Forelimb muscle (tissue), 1 donor: ENCODE measurements at regions not wholly inside any gene's neighbourhood (a gene's known extent, or its start where the extent isn't known, plus 50 kb on each side); places are given as distances from the start of the nearest gene placed in this dataset.
"Not testable (repeated sequence)": the region's sequence is repeated elsewhere in the genome, so short reads cannot be mapped to it uniquely, and the experiment has no call there.

Experiments
- DNase-seq: peaks from one replicate; pipeline ENCODE4 v3.0.0-alpha.2; 2013; ENCODE audit warnings: low read depth

GRCh38 chr5:2382776-2383697 lies 368.4 kb downstream of the IRX2 start:
- DNase-seq, result no peak

GRCh38 chr5:2381861-2382260 lies 369.6 kb downstream of the IRX2 start:
- no peak for DNase-seq

- DNase-seq, result no peak
These were observed 370.4 kb downstream of the IRX2 start for GRCh38 chr5:2381070-2381469.

DNA sequence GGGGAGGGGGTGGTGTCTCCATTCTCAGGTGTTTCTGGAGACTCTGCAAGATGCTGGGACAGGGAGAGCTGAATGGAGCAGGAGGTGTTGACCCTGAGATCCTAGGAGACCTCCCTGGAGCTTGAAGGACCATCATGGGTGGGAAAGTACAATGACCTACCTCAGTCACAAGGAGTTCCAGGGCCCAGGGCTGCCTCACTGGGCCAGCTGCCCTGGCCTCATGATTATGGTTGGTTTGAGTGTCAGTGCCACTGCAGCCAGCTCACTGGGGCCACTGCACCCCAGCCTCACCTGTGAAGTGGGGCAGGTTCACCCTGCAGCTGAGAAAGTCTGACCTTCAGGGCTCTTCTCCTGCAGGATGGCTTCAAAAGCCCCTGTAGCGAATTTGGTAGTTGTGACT lies 372.5 kb downstream of the IRX2 start:
- DNase-seq, result no peak

- DNase-seq, result no peak
These were observed 373.4 kb downstream of the IRX2 start for GRCh38 chr5:2378108-2378507.

GRCh38 chr5:2376486-2376885 lies 375.0 kb downstream of the IRX2 start:
- DNase-seq, result no peak

DNA sequence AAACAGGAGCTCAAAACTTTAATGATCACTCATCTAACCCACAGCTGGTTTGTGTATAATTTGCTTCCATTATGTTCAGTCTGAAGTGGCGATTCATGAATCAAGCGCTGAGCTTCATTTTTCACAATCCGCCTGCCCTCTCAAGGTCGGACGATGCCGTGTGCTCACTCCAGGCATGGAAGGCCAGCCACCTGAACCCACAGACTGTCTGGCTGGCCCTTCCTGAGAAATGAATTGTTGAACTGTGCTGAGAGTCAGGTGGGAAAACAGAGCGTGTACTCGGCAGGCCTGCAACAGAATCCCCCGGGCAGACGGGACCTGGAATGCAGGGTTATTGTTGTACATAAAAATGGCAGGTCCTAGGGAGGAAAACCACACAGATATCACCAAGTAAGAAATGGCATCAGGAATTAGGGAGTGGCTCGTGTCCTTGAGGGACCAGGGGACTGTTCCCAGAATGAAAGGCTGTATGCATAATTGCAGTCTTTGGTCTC lies 375.7 kb downstream of the IRX2 start:
- DNase-seq, result no peak

DNA sequence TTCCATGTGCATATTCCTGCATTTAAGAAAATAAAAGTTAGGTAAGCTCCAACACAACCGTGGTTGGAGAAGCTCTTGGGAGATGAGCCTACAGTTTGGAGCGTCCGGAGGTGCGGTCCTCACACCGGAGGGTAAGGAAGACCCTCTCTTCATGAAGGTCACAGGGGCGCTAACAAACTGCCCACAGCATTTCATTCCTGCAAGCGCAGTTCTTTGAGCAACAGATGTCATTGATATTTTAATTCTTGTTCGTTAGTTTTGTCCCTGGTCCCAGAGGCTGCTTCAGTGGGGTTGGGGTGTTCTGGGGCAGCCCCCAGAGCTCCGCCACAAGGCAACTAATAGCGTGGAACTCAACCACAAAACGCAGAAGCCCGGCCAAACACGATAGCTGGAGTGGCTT lies 376.2 kb downstream of the IRX2 start:
- DNase-seq, result no peak

- no peak for DNase-seq
These were observed 376.8 kb downstream of the IRX2 start for GRCh38 chr5:2374703-2375102.

- DNase-seq, result no peak
These were observed 377.8 kb downstream of the IRX2 start for GRCh38 chr5:2373631-2374030.

DNA sequence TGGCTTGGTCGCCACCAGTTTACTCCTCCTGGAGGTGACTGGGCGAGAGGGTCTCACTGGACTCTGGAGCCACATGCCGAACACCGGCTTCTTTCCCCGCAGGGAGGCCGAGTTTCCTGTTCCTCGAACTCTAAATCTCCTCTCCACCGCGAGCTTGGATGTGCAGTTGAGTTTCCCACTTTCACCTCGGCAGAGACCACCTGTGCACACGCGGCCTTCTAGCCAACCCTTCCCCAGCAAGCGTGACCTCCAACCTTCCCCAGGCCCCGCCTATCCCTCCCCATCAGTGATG lies 380.1 kb downstream of the IRX2 start:
- DNase-seq, result no peak

DNA sequence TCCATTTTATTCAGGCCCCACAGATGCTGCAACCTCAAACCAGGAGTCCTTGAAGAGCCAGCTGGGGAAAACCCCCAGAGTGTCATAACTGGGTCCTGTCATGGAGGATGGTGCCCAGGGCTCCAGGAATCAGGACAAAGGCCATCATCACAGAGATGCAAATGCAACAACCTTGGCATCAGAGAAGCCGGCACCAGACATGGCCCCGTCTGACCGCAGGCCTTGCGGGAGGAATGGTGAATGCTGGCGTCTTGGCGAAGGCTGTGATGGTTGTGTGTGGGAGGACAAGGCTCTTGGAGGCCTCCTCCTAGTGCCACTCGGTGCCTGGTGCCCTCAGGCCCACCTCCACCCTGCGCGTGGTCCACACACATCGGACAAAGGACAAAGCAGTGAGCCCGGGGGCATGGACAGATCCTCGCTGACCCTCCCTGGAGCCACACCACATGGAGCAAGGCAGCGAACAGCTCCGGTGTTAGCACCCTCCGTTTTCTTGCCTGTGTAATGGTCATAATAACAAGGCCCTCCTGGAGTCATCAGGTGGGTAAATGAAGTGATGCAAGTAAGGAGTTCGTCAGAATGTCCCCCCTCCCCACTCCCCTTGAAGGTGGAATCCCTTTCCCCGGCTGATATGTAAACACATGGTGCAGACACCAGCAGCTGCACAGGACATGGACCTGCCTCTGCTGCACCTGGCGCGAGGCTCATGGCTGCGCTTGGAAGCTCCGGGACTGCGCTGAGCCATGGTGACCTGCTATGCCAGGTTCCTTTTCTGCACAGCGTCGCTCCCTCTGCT lies 380.7 kb downstream of the IRX2 start:
- no peak for DNase-seq

DNA sequence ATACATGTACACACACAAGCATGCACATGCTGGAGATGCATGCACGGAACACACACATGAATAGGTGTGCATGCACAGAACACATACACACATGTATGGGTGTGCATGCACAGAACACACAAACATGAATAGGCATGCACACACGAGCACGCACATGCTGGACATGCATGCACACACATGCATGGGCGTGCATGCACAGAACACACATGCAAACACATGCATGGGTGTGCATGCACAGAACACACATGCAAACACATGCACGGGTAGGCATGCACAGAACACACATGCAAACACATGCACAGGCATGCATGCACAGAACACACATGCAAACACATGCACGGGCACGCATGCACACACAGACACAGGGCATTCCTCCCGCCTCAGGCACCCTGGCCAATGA lies 382.3 kb downstream of the IRX2 start:
- DNase-seq, result no peak

- no peak for DNase-seq
These were observed 384.7 kb downstream of the IRX2 start for GRCh38 chr5:2366816-2367215.

GRCh38 chr5:2357309-2357708 lies 394.2 kb downstream of the IRX2 start:
- DNase-seq, result no peak

DNA sequence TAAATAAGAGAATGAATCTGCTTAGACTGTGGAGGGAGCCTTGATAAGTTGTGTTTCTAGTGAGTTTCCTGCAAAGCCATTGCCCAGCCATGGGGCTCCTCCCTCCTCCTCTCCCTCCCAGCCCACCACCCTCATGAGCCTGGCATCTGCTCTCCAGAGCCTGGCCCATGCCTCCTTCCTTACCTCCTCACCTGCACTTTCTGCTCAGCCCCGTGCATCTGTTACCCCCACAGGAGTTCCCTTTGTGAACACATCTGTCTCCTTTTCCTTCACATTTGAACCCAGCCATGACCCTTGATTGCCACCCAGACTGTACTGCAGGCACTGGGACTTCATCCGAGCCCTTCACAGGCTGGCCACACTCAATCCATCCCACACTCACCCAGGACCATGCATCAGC lies 395.6 kb downstream of the IRX2 start:
- no peak for DNase-seq

DNA sequence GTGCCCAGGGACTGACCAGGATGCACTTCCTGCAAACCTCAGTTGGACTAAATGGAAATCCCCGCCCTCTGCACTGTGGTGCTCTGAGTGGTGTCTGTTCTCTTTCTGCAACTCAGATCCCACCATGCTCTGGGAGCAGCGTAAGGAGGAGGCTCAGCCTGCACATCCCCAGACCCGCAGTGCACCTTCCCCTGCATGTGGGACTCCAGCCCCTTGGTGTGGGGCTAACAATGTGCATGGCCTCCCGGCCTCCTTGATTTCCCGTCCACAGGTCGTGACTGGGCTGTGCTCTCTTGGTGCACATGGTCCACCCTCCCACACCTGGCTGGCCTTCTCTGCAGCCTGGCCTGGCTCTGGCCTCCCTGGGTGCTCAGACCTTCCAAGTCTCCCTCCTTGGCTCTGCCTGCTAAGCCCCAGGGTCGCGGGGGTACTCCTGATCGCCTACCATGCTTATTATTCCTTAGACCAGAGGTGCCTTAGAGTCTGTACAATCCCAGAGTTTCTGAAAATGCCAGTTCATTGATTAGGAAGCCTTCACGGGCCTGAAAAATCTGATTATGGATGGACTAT lies 397.5 kb downstream of the IRX2 start:
- no peak for DNase-seq

GRCh38 chr5:2353211-2353610 lies 398.3 kb downstream of the IRX2 start:
- no peak for DNase-seq

- DNase-seq, result no peak
These were observed 399.2 kb downstream of the IRX2 start for GRCh38 chr5:2352101-2352861.

DNA sequence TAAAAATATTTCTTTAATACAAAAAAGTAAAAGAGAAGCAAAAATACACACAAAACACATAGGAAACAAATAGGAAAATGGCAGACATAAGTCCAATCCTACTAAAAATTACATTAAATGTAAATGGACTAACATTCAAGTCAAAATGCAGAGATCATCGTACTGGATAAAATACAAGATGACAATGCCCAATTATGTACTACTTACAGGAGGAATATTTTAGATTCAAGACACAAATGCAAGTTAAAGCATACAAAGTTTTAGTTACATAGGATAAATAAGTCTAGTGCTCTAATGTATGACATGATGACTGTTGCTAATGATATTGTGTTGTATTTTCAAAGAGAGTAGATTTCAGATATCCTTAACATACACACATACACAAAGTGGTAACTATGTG lies 401.7 kb downstream of the IRX2 start:
- DNase-seq, result not testable (repeated sequence)

- DNase-seq, result no peak
These were observed 412.8 kb downstream of the IRX2 start for GRCh38 chr5:2338686-2339085.
